ENCODE measurements at regions not wholly inside any gene's neighbourhood (a gene's known extent, or its start where the extent isn't known, plus 50 kb on each side); places are given as distances from the start of the nearest gene placed in this dataset.
A peak's percentile ranks its signal among the peaks of the same experiment; 100 is the strongest.

- no peak for DNase-seq
Measured at GRCh38 chr6:22466665-22467245, 102.6 kb upstream of the HDGFL1 start.

DNA sequence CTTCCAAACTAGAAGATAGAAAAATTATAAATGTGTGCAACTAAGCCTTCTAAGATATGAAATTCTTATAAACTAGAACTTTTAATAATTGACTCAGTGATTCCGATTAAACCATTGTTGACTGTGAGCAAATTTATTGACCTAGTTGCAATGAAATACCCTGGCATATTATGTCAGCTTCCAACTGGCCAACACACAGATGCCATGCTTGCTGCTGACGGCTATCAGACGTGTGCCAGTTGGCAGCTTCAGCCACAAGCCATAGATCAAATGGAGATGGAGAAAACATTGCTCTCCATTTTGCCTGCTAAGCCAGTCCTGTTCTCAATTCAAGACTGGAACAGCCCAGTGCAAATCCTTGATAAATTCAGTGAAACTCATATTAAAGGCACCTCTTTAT is 101.7 kb upstream of the HDGFL1 start:
- DNase-seq = no peak

- no peak for DNase-seq
Measured at GRCh38 chr6:22468256-22468965, 101.0 kb upstream of the HDGFL1 start.

- no peak for DNase-seq
Measured at GRCh38 chr6:22470454-22471131, 98.8 kb upstream of the HDGFL1 start.

GRCh38 chr6:22471132-22471690 is 98.2 kb upstream of the HDGFL1 start:
- peak; percentile 57 for DNase-seq

DNA sequence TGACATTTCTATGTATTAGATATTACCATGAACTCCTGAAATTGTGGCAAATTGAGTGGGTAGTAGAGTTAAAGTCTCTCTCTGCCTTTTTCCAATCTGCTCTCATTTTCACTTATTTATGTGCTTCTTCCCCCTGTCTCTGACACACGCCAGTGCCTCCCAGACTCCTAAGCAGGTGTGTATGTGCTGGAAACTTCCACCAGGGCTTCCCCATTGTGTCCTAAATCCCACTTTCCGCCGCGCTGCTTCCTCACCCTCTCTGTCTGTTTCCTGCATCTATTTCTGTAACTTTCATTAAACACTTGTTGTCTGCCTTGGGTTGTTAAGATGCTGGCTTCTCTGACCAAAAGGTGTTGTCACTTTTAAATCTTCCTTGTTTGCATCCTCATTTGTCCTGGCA is 97.6 kb upstream of the HDGFL1 start:
- DNase-seq = no peak

DNA sequence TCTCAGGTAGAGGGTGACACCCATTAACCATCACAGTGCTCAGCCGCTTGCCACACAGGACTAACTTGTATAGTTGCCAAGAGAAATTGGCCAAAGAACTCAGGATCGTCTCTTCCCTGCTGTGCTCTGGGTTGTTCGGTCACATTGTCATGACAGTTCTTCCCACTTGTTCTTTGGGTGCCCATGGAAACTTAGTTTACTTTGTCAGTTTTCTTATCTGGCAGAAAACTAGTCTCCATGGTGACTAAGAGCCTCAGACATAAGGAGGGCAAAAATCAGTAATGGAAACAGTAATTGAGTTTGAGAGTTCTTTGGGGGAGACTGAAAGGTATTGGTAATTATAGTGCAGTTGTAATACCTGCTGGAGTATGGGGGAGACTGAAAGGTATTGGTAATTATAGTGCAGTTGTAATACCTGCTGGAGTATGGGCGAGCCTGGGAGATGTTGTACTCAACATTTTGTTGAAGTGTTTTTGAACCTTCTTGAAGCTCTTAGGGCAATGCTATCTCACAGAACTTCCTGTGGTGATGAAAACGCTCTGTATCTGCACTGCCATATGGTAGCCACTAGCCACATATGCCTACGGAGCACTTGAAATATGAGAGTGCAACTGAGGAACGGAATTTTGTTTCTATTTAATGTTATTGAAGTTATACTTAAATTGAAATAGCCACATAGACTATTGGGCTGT is 95.2 kb upstream of the HDGFL1 start:
- DNase-seq = no peak

DNA sequence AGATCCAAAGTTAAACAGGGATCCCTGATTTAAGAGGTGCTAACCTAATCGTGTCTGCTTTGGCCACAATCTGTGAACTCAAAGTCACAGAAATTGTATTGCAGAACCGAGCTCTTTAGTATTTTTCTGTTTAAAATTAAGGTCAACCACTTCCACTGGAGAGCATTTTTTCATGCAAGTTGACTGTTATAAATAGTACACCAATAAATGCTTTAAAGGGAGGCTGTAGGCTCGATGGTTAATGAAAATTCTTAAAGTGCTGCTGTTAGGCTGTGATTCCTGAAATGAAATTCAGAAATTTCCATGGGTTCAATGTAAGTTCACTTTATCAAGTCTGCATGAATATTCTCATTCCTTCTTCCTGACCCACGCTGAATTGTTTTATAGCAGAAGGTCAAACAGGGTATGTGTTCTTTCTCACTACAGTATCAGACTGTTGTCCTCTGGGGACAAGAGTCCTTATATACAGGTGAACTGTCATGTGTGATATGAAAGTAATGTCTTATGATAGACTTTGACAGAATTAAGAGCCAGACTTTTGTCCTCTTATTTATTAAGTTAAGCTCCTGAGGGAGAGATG is 92.5 kb upstream of the HDGFL1 start:
- DNase-seq = no peak

DNA sequence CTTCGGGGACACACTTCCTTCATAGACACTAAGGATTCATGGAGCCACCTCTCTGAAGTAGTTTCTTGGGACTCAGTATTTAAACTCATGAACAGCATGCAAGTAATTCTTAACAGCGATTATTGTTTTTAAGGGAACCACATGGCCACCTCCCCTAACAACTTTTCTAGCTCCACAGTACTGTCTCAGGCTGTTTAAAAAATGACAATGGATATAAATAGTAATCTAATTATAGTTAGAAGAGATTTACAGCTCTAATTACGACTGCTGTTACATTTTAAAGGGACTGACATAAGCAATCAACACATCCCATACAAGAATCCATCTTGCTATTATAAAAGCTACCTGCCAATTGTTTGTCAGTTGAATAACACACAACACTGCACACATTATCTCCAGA is 72.1 kb upstream of the HDGFL1 start:
- DNase-seq = no peak

GRCh38 chr6:22499815-22500214 is 69.6 kb upstream of the HDGFL1 start:
- DNase-seq = no peak

GRCh38 chr6:22506496-22506895 is 62.9 kb upstream of the HDGFL1 start:
- no peak for DNase-seq

DNA sequence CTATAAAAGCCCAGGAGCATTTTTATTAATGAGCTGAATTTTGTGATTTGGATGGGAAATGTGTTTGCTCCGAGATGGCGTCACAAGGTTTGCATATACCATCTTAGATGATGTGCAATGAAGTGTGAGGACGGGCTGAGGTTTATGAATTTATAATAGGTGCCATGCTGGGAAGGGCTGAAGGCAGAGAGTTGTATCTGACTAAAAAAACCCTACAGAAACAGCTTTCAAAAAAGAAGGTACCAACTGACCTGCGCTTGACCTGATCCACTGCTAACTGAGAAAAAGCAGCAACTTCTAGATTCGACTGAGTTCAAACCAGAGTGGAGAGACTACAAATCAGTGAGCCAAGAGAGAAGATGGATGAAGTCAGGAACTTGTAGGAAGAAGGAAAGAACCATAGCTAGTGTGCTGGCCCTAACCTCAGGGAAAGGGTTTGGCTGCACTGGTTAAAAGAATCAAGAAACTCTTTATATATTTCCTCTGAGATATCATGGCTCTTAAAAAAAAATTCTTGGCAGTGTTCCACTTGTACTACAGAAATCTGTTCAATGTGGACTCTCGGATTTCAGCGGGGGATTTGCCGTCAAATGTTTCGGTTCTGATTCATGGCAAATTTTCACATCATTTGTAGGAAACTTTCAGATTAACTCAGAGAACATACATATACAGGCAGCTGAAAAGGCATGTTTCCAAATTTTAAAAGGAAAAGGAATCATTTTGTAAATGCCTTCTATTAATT is 56.5 kb upstream of the HDGFL1 start:
- no peak for DNase-seq

- DNase-seq = no peak
Measured at GRCh38 chr6:22513667-22514066, 55.7 kb upstream of the HDGFL1 start.

DNA sequence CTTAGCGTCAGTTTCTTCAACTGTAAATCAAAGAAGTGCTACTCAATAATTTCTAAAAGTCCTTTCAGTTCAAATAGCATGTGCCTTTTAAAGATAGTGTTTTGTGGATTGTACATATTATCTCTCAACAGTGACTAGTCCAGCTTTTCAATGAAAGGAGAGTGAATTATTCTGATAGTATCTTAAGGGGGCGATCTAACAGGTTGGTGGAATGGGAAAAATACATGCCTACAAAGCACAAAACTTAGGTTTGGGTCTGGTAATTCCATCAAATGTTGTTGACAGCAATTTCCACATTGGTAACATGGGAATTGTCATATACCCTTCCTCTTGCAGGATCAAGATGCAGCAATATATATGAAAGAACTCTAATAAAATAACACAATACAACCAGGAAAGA is 50.1 kb upstream of the HDGFL1 start:
- DNase-seq = no peak
